ENCODE measurements at regions not wholly inside any gene's neighbourhood (a gene's known extent, or its start where the extent isn't known, plus 50 kb on each side); places are given as distances from the start of the nearest gene placed in this dataset.

GRCh38 chr1:95924684-95925083, 690.7 kb downstream of the RWDD3 start:
- Histone ChIP-seq H3K9me1 (ENCODE audit: control insufficient read depth, extremely low read depth, insufficient read depth, low read length) (no peaks in the 10 kb centered on the region), H2AFZ (ENCODE audit: control insufficient read depth, low read length) (no peak overlapping the region), H3K4me3 (ENCODE audit: control insufficient read depth in 2 of 3, extremely low read depth in 1 of 3, insufficient read depth in 2 of 3, low read depth in 1 of 3, low read length in 3 of 3) (no peak overlapping the region), H3K36me3 (ENCODE audit: control insufficient read depth in 2 of 2, extremely low read depth in 1 of 2, insufficient read depth in 2 of 2, low read length in 2 of 2) (no peaks in the 10 kb centered on the region), H3K9ac (ENCODE audit: control insufficient read depth, extremely low read depth, insufficient read depth, low read length) (no peak overlapping the region), H4K20me1 (ENCODE audit: control insufficient read depth, extremely low read depth, insufficient read depth, low read length) (no peaks in the 10 kb centered on the region), H3K4me2 (ENCODE audit: control insufficient read depth, extremely low read depth, insufficient read depth, low read depth, low read length) (no peak overlapping the region), H3K9me3 (ENCODE audit: control insufficient read depth, low read depth, low read length) (no peaks in the 10 kb centered on the region), H3K79me2 (ENCODE audit: control insufficient read depth, insufficient read depth, low read length) (no peaks in the 10 kb centered on the region), H3K4me1 (ENCODE audit: control insufficient read depth, extremely low read depth, insufficient read depth, low read length) (no peaks in the 10 kb centered on the region), H3K27me3 (ENCODE audit: control insufficient read depth, extremely low read depth, insufficient read depth, low read length) (no peaks in the 10 kb centered on the region), H3K27ac (ENCODE audit: control insufficient read depth, insufficient read depth, low read length) (no peak overlapping the region)
- TF ChIP-seq CTCF (optimal IDR thresholded peaks at IDR 0.05 in 1 of 3, IDR thresholded peaks at IDR 0.05 in 1 of 3, conservative IDR thresholded peaks at IDR 0.05 in 1 of 3; ENCODE audit: extremely low read depth in 1 of 3, insufficient read depth in 2 of 3, low read length in 3 of 3): no peak
- no peak for TF ChIP-seq EZH2 (IDR thresholded peaks at IDR 0.05; ENCODE audit: low read length)
- dilution Hi-C loops (cut with MboI; ENCODE audit: extremely low pct_ligation_motif_present, low sequenced_read_pairs): no loop called here
- FAIRE-seq (no peak), DNase-seq (ENCODE audit: low read depth, low spot score) (no peak)

GRCh38 chr1:95926331-95926730, 692.3 kb downstream of the RWDD3 start:
- H3K36me3 ChIP-seq (ENCODE audit: control insufficient read depth in 2 of 2, extremely low read depth in 1 of 2, insufficient read depth in 2 of 2, low read length in 2 of 2): no peaks in the 10 kb centered on the region
- H3K9me1 ChIP-seq (ENCODE audit: control insufficient read depth, extremely low read depth, insufficient read depth, low read length): no peaks in the 10 kb centered on the region
- no peak overlapping the region for H3K27ac ChIP-seq (ENCODE audit: control insufficient read depth, insufficient read depth, low read length)
- H2AFZ ChIP-seq (ENCODE audit: control insufficient read depth, low read length): no peak overlapping the region
- no peaks in the 10 kb centered on the region for H3K79me2 ChIP-seq (ENCODE audit: control insufficient read depth, insufficient read depth, low read length)
- H3K4me3 ChIP-seq (ENCODE audit: control insufficient read depth in 2 of 3, extremely low read depth in 1 of 3, insufficient read depth in 2 of 3, low read depth in 1 of 3, low read length in 3 of 3): no peak overlapping the region
- dilution Hi-C loops (cut with MboI; ENCODE audit: extremely low pct_ligation_motif_present, low sequenced_read_pairs): no loop called here
- H4K20me1 ChIP-seq (ENCODE audit: control insufficient read depth, extremely low read depth, insufficient read depth, low read length): no peaks in the 10 kb centered on the region
- H3K27me3 ChIP-seq (ENCODE audit: control insufficient read depth, extremely low read depth, insufficient read depth, low read length): no peaks in the 10 kb centered on the region
- no peaks in the 10 kb centered on the region for H3K9me3 ChIP-seq (ENCODE audit: control insufficient read depth, low read depth, low read length)
- no peak for TF ChIP-seq EZH2 (IDR thresholded peaks at IDR 0.05; ENCODE audit: low read length)
- no peak for TF ChIP-seq CTCF (optimal IDR thresholded peaks at IDR 0.05 in 1 of 3, IDR thresholded peaks at IDR 0.05 in 1 of 3, conservative IDR thresholded peaks at IDR 0.05 in 1 of 3; ENCODE audit: extremely low read depth in 1 of 3, insufficient read depth in 2 of 3, low read length in 3 of 3)
- H3K9ac ChIP-seq (ENCODE audit: control insufficient read depth, extremely low read depth, insufficient read depth, low read length): no peak overlapping the region
- no peak for DNase-seq (ENCODE audit: low read depth, low spot score)
- H3K4me1 ChIP-seq (ENCODE audit: control insufficient read depth, extremely low read depth, insufficient read depth, low read length): no peaks in the 10 kb centered on the region
- no peak for FAIRE-seq
- H3K4me2 ChIP-seq (ENCODE audit: control insufficient read depth, extremely low read depth, insufficient read depth, low read depth, low read length): no peak overlapping the region

All from keratinocyte (primary cell).